Epithelial cell of proximal tubule (primary cell): ENCODE measurements at regions not wholly inside any gene's neighbourhood (a gene's known extent, or its start where the extent isn't known, plus 50 kb on each side); places are given as distances from the start of the nearest gene placed in this dataset.

Source experiments
- DNase-seq: peaks from one replicate; pipeline ENCODE4 v3.0.0-alpha.2; 2011; ENCODE audit warnings: low read depth
- H3K4me3 ChIP-seq: 2 replicates; pipeline ENCODE4 v1.5.1; 2011; ENCODE audit warnings: low read depth, mild to moderate bottlenecking, low read length
- CTCF ChIP-seq: conservative IDR thresholded peaks from 2 replicates; pipeline ENCODE4 v1.5.1; 2012; ENCODE audit warnings: low read depth, mild to moderate bottlenecking, low read length

DNA sequence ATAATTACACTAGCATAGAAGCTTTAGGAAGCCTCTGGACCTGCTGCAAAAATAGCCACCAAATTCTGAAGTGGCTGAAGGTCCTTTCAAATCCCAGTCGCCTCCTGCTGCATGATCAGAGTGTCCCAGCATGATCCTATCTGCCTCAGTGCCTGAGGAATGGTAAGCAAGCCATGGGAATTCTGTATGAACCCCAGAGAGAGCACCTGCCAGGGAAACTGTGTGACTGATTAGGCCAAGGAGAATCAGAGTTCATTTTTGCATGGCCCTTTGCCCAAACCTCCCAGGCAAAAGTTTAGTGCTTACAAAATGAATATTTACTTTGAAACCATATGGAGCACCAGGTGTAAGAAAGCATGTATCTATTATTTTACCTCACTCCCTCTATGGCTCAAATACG, 221.4 kb downstream of the ARL4C start:
- no peak overlapping the region for H3K4me3 ChIP-seq
- TF ChIP-seq CTCF: no peak
- DNase-seq: no peak

- TF ChIP-seq CTCF: no peak
- DNase-seq: no peak
- no peak overlapping the region for H3K4me3 ChIP-seq
These were observed 222.8 kb downstream of the ARL4C start for GRCh38 chr2:234273887-234274584.

DNA sequence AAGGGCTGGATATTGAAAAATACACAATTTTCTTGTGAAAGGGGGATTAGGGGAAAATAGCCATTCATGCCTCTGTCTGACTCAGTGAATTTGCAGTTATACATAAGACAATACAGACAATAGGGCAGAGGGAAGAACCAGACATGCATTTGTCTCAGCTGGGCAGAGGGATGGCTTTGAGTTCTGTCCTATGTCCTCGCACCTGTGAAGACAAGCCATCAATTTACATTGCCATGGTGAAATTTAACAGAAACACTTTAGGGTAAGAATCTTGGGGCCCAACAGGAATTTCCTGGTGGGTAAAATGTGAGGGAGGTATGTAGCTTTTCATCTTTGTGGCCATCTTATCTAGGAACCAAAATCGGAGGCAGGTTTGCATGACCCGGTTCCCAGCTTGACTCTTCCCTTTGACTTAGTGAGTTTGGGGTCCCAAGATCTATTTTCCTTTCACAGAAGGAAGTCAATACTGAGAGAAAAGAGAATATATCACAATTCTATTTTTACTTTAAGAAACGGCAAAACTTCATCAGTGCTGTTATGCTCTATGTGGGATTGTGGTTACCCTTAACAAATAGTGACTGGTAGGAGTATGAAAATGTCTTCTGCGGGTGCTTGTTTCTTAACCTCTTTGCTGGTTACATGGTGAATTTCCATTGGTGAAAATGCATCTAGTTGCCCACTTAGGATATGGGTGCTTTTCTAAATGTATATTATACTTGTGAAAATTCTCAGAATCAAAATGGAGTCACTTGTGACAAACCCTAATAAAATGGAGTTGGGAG, 221.8 kb downstream of the SPP2 start:
- H3K4me3 ChIP-seq: no peak overlapping the region
- DNase-seq: no peak
- TF ChIP-seq CTCF: no peak

DNA sequence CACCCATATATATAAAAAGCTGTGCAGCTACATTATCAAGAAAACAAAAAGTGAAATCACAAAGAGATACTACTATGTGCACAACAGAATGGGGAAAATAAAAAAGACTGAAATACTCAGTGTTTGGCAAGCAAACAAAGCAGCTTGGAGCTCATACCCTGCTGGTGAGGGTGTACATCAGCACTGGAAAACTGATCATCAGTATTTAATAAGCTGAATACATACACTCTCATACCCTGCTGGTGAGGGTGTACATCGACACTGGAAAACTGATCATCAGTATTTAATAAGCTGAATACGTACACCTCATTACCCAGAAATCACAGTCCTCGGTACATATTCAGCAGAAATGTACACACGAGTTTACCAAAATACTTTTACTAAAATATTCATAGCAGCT, 220.8 kb downstream of the SPP2 start:
- TF ChIP-seq CTCF: no peak
- no peak overlapping the region for H3K4me3 ChIP-seq
- DNase-seq: no peak

DNA sequence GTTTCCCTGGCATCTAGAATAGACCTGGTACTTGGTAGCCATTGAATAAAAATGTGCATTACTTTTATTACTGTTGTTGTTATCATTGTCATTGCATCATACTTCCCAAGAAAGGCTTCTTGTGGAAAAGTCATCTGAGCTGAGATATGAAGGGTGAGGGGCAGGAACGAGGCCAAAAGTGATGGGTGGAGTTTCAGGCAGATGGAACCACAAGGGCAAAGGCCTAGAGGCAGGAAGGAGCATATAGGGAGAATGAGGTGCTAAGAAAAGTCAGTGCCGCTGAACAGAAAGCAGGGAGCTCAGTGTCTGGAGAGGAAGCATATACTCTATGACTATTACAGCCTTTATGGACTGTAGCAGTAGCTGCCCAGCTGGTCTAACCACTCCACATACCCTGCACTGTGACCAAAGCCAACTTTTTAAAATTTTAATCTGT, 219.3 kb downstream of the SPP2 start:
- H3K4me3 ChIP-seq: no peak overlapping the region
- DNase-seq: no peak
- TF ChIP-seq CTCF: no peak

- no peak for DNase-seq
- no peak overlapping the region for H3K4me3 ChIP-seq
- no peak for TF ChIP-seq CTCF
These were observed 217.0 kb downstream of the SPP2 start for GRCh38 chr2:234267534-234267933.
